Progenitor cell of endocrine pancreas (in vitro differentiated cells): ENCODE measurements at regions not wholly inside any gene's neighbourhood (a gene's known extent, or its start where the extent isn't known, plus 50 kb on each side); places are given as distances from the start of the nearest gene placed in this dataset.

Experiments
- DNase-seq: peaks from one replicate; pipeline ENCODE4 v3.0.0; 2021; ENCODE audit warnings: low spot score; ENCODE audit not compliant: unreplicated experiment
- H3K27ac Mint-ChIP-seq: 2 replicates; pipeline ENCODE4 v1.8.0; 2021; ENCODE audit warnings: mild to moderate bottlenecking, moderate library complexity, mixed read lengths
- H3K27me3 Mint-ChIP-seq: 2 replicates; pipeline ENCODE4 v1.8.0; 2021; ENCODE audit warnings: mixed read lengths
- H3K36me3 Mint-ChIP-seq: 2 replicates; pipeline ENCODE4 v1.8.0; 2022; ENCODE audit warnings: mixed read lengths; ENCODE audit not compliant: insufficient read depth
- H3K4me1 Mint-ChIP-seq: 2 replicates; pipeline ENCODE4 v1.8.0; 2021; ENCODE audit warnings: low read depth, mixed read lengths
- H3K4me3 Mint-ChIP-seq: 2 replicates; pipeline ENCODE4 v1.8.0; 2021; ENCODE audit warnings: low read depth, mild to moderate bottlenecking, moderate library complexity, mixed read lengths
- H3K9me3 Mint-ChIP-seq: 2 replicates; pipeline ENCODE4 v1.8.0; 2021; ENCODE audit warnings: low read depth, mixed read lengths
- CTCF ChIP-seq: fragments of 200-600 bp; sonication (generic); IDR thresholded peaks from one replicate; pipeline ENCODE4 v1.5.0; 2021; ENCODE audit warnings: antibody characterized with exemption, mild to moderate bottlenecking; ENCODE audit not compliant: unreplicated experiment

GRCh38 chr2:223214394-223215253, 162.6 kb downstream of the KCNE4 start:
- no peak overlapping the region for H3K4me3 Mint-ChIP-seq
- peaks cover 15% of the 10 kb centered on the region for H3K9me3 Mint-ChIP-seq
- H3K27me3 Mint-ChIP-seq, result no peaks in the 10 kb centered on the region
- no peak for TF ChIP-seq CTCF
- no peak for DNase-seq
- H3K4me1 Mint-ChIP-seq, result no peaks in the 10 kb centered on the region
- H3K36me3 Mint-ChIP-seq, result peaks cover 2% of the 10 kb centered on the region
- H3K27ac Mint-ChIP-seq, result no peak overlapping the region

GRCh38 chr2:223215254-223215516, 163.2 kb downstream of the KCNE4 start:
- peaks cover 3% of the 10 kb centered on the region for H3K4me1 Mint-ChIP-seq
- no peak overlapping the region for H3K27ac Mint-ChIP-seq
- H3K4me3 Mint-ChIP-seq, result no peak overlapping the region
- peaks cover 9% of the 10 kb centered on the region for H3K9me3 Mint-ChIP-seq
- peaks cover 3% of the 10 kb centered on the region for H3K27me3 Mint-ChIP-seq
- no peak for DNase-seq
- TF ChIP-seq CTCF, result no peak
- H3K36me3 Mint-ChIP-seq, result peaks cover under 1% of the 10 kb centered on the region

GRCh38 chr2:223217373-223217772, 165.4 kb downstream of the KCNE4 start:
- H3K4me1 Mint-ChIP-seq, result peaks cover 8% of the 10 kb centered on the region
- H3K36me3 Mint-ChIP-seq, result no peaks in the 10 kb centered on the region
- no peaks in the 10 kb centered on the region for H3K9me3 Mint-ChIP-seq
- no peak overlapping the region for H3K4me3 Mint-ChIP-seq
- H3K27ac Mint-ChIP-seq, result no peak overlapping the region
- no peak for TF ChIP-seq CTCF
- H3K27me3 Mint-ChIP-seq, result peaks cover 3% of the 10 kb centered on the region
- no peak for DNase-seq

- Mint-ChIP-seq H3K27ac (no peak overlapping the region), H3K4me3 (no peak overlapping the region), H3K36me3 (no peaks in the 10 kb centered on the region), H3K4me1 (peaks cover 8% of the 10 kb centered on the region), H3K9me3 (no peaks in the 10 kb centered on the region), H3K27me3 (peaks cover 3% of the 10 kb centered on the region)
- no peak for TF ChIP-seq CTCF
- no peak for DNase-seq
These were observed 166.7 kb downstream of the KCNE4 start for GRCh38 chr2:223218587-223219178.

GRCh38 chr2:223219872-223220657, 168.1 kb downstream of the KCNE4 start:
- no peak for DNase-seq
- Mint-ChIP-seq H3K27ac (no peak overlapping the region), H3K9me3 (no peaks in the 10 kb centered on the region), H3K4me1 (peaks cover 8% of the 10 kb centered on the region), H3K36me3 (no peaks in the 10 kb centered on the region), H3K27me3 (peaks cover 3% of the 10 kb centered on the region), H3K4me3 (no peak overlapping the region)
- TF ChIP-seq CTCF, result no peak
